WTC11 (cell line): ENCODE measurements at regions not wholly inside any gene's neighbourhood (a gene's known extent, or its start where the extent isn't known, plus 50 kb on each side); places are given as distances from the start of the nearest gene placed in this dataset.

Source experiments
- ATAC-seq: fragments of 200-7000 bp; cut with Tn5 transposase; 2 replicates; pipeline ENCODE4 v1.10.0; 2021; ENCODE audit warnings: mild to moderate bottlenecking, moderate library complexity
- CTCF ChIA-PET: fragments of 300-600 bp; sonication (Branson Sonifier 250); formaldehyde crosslinking; loops from one replicate; lab custom pipeline; 2021; ENCODE audit warnings: antibody characterized with exemption; lab: Charles Lee
- POLR2A ChIA-PET: fragments of 350-600 bp; sonication (Branson Sonifier 250); formaldehyde crosslinking; loops from one replicate; lab custom pipeline; 2021; ENCODE audit warnings: antibody characterized with exemption; lab: Charles Lee
- DNase-seq: peaks from one replicate; pipeline ENCODE4 v3.0.0; 2021; ENCODE audit warnings: low spot score
- H3K27ac Mint-ChIP-seq: 2 replicates; pipeline ENCODE4 v1.8.0; 2021; ENCODE audit warnings: mixed read lengths
- H3K27me3 Mint-ChIP-seq: 2 replicates; pipeline ENCODE4 v1.8.0; 2021; ENCODE audit warnings: low read depth, mild to moderate bottlenecking, moderate library complexity, mixed read lengths
- H3K36me3 Mint-ChIP-seq: 2 replicates; pipeline ENCODE4 v1.8.0; 2021; ENCODE audit warnings: mixed read lengths
- H3K4me1 Mint-ChIP-seq: 2 replicates; pipeline ENCODE4 v1.8.0; 2022; ENCODE audit warnings: mixed read lengths
- H3K4me3 Mint-ChIP-seq: 2 replicates; pipeline ENCODE4 v1.8.0; 2021; ENCODE audit warnings: mild to moderate bottlenecking, moderate library complexity, mixed read lengths
- H3K9me3 Mint-ChIP-seq: 2 replicates; pipeline ENCODE4 v1.8.0; 2021; ENCODE audit warnings: mixed read lengths
- CREB1 ChIP-seq: sonication (generic); formaldehyde crosslinking; IDR thresholded peaks from 2 replicates; pipeline ENCODE4 v1.8.0; 2023; ENCODE audit warnings: mild to moderate bottlenecking, missing genetic modification reagents
- ELF4 ChIP-seq: sonication (generic); formaldehyde crosslinking; IDR thresholded peaks from 2 replicates; pipeline ENCODE4 v1.8.1; 2022; ENCODE audit warnings: low read depth, mild to moderate bottlenecking, moderate library complexity, missing genetic modification reagents
- HMGA2 ChIP-seq: fragments of 250-450 bp; sonication (Bioruptor Pico); IDR thresholded peaks from 2 replicates; pipeline ENCODE4 v1.4.0; 2021; ENCODE audit warnings: mild to moderate bottlenecking, moderate library complexity
- MYBL2 ChIP-seq: sonication (generic); formaldehyde crosslinking; IDR thresholded peaks from 2 replicates; pipeline ENCODE4 v1.8.1; 2023; ENCODE audit warnings: mild to moderate bottlenecking, moderate library complexity, missing genetic modification reagents
- NR1H2 ChIP-seq: sonication (generic); formaldehyde crosslinking; IDR thresholded peaks from 2 replicates; pipeline ENCODE4 v1.9.0; 2021; ENCODE audit warnings: mild to moderate bottlenecking, moderate library complexity, missing genetic modification reagents
- RELA ChIP-seq: sonication (generic); formaldehyde crosslinking; IDR thresholded peaks from 2 replicates; pipeline ENCODE4 v1.8.1; 2022; ENCODE audit warnings: missing genetic modification reagents, mild to moderate bottlenecking, borderline replicate concordance
- TEAD1 ChIP-seq: sonication (generic); formaldehyde crosslinking; IDR thresholded peaks from 2 replicates; pipeline ENCODE4 v1.8.0; 2022; ENCODE audit warnings: mild to moderate bottlenecking, missing genetic modification reagents
- ZNF138 ChIP-seq: sonication (generic); formaldehyde crosslinking; conservative IDR thresholded peaks from 2 replicates; pipeline ENCODE4 v1.8.1; 2022; ENCODE audit warnings: mild to moderate bottlenecking, moderate library complexity, missing genetic modification reagents
- ZNF232 ChIP-seq: sonication (generic); formaldehyde crosslinking; IDR thresholded peaks from 2 replicates; pipeline ENCODE4 v1.8.0; 2022; ENCODE audit warnings: mild to moderate bottlenecking, missing genetic modification reagents
- ZNF317 ChIP-seq: sonication (generic); formaldehyde crosslinking; IDR thresholded peaks from 2 replicates; pipeline ENCODE4 v1.8.1; 2023; ENCODE audit warnings: low read depth, mild to moderate bottlenecking, moderate library complexity, missing genetic modification reagents, borderline replicate concordance
- ZNF416 ChIP-seq: fragments of 250-450 bp; sonication (Bioruptor Pico); IDR thresholded peaks from 2 replicates; pipeline ENCODE4 v1.9.0; 2021; ENCODE audit warnings: mild to moderate bottlenecking, inconsistent platforms
- ZNF671 ChIP-seq: fragments of 250-450 bp; sonication (Bioruptor Pico); IDR thresholded peaks from 2 replicates; pipeline ENCODE4 v1.8.0; 2021; ENCODE audit warnings: mild to moderate bottlenecking
- TF ChIP-seq, protein P1 (sequence below): sonication (generic); formaldehyde crosslinking; IDR thresholded peaks from 2 replicates; pipeline ENCODE4 v1.8.1; 2022; ENCODE audit warnings: mild to moderate bottlenecking, moderate library complexity, missing genetic modification reagents
- TF ChIP-seq, protein P2 (sequence below): sonication (generic); formaldehyde crosslinking; IDR thresholded peaks from 2 replicates; pipeline ENCODE4 v1.8.1; 2023; ENCODE audit warnings: mild to moderate bottlenecking, missing genetic modification reagents
- TF ChIP-seq, protein P3 (sequence below): sonication (generic); formaldehyde crosslinking; IDR thresholded peaks from 2 replicates; pipeline ENCODE4 v1.8.1; 2023; ENCODE audit warnings: mild to moderate bottlenecking, missing genetic modification reagents
- TF ChIP-seq, protein P4 (sequence below): sonication (generic); formaldehyde crosslinking; IDR thresholded peaks from 2 replicates; pipeline ENCODE4 v1.8.0; 2023; ENCODE audit warnings: mild to moderate bottlenecking, missing genetic modification reagents
- TF ChIP-seq, protein P5 (sequence below): sonication (generic); formaldehyde crosslinking; IDR thresholded peaks from 2 replicates; pipeline ENCODE4 v1.8.0; 2022; ENCODE audit warnings: mild to moderate bottlenecking, missing genetic modification reagents
- TF ChIP-seq, protein P6 (sequence below): fragments of 200-600 bp; IDR thresholded peaks from 2 replicates; pipeline ENCODE4 v1.8.0; 2022; ENCODE audit warnings: antibody characterized with exemption

DNA sequence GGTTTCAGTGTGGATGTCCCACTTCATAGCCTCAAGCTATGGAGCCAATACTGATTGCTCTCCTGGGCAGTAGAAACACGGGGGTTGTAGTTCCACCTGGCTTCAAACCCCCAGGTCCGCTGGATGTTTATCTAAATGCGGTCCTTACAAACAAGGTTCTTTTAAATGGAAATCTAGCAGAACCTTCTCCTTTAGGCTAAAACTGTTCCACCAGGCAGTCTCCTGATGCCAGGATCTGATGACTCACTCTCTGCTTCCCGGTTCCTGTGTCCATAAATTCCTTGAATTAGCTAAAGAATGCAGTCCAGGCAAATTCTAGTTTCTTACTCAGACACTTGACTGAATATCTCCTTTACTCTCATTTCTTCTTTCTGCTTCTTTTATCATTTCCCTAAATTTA lies 108.4 kb upstream of the FAM3C start:
- peaks cover 63% of the 10 kb centered on the region for H3K36me3 Mint-ChIP-seq
- peaks cover 19% of the 10 kb centered on the region for H3K4me1 Mint-ChIP-seq
- no peak overlapping the region; the same call in 1 of the 2 replicates for H3K27ac Mint-ChIP-seq
- no peak overlapping the region for H3K4me3 Mint-ChIP-seq
- H3K9me3 Mint-ChIP-seq: peaks cover 68% of the 10 kb centered on the region
- TF ChIP-seq ZNF317: no peak
- TF ChIP-seq ZNF416: no peak
- no peak for TF ChIP-seq ZNF671 (CRISPR knock-in tag)
- no peak for TF ChIP-seq MYBL2
- TF ChIP-seq, protein P1, sequence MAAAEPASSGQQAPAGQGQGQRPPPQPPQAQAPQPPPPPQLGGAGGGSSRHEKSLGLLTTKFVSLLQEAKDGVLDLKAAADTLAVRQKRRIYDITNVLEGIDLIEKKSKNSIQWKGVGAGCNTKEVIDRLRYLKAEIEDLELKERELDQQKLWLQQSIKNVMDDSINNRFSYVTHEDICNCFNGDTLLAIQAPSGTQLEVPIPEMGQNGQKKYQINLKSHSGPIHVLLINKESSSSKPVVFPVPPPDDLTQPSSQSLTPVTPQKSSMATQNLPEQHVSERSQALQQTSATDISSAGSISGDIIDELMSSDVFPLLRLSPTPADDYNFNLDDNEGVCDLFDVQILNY (CRISPR knock-in tag): no peak
- TF ChIP-seq, protein P2, sequence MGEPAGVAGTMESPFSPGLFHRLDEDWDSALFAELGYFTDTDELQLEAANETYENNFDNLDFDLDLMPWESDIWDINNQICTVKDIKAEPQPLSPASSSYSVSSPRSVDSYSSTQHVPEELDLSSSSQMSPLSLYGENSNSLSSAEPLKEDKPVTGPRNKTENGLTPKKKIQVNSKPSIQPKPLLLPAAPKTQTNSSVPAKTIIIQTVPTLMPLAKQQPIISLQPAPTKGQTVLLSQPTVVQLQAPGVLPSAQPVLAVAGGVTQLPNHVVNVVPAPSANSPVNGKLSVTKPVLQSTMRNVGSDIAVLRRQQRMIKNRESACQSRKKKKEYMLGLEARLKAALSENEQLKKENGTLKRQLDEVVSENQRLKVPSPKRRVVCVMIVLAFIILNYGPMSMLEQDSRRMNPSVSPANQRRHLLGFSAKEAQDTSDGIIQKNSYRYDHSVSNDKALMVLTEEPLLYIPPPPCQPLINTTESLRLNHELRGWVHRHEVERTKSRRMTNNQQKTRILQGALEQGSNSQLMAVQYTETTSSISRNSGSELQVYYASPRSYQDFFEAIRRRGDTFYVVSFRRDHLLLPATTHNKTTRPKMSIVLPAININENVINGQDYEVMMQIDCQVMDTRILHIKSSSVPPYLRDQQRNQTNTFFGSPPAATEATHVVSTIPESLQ (CRISPR knock-in tag): no peak
- no peak for TF ChIP-seq ZNF138
- TF ChIP-seq, protein P3, sequence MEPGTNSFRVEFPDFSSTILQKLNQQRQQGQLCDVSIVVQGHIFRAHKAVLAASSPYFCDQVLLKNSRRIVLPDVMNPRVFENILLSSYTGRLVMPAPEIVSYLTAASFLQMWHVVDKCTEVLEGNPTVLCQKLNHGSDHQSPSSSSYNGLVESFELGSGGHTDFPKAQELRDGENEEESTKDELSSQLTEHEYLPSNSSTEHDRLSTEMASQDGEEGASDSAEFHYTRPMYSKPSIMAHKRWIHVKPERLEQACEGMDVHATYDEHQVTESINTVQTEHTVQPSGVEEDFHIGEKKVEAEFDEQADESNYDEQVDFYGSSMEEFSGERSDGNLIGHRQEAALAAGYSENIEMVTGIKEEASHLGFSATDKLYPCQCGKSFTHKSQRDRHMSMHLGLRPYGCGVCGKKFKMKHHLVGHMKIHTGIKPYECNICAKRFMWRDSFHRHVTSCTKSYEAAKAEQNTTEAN (CRISPR knock-in tag): no peak
- no peak for TF ChIP-seq HMGA2 (CRISPR knock-in tag)
- no peak for TF ChIP-seq CREB1 (CRISPR knock-in tag)
- no peak for TF ChIP-seq ELF4 (CRISPR knock-in tag)
- TF ChIP-seq NR1H2 (CRISPR knock-in tag): no peak
- TF ChIP-seq, protein P4, sequence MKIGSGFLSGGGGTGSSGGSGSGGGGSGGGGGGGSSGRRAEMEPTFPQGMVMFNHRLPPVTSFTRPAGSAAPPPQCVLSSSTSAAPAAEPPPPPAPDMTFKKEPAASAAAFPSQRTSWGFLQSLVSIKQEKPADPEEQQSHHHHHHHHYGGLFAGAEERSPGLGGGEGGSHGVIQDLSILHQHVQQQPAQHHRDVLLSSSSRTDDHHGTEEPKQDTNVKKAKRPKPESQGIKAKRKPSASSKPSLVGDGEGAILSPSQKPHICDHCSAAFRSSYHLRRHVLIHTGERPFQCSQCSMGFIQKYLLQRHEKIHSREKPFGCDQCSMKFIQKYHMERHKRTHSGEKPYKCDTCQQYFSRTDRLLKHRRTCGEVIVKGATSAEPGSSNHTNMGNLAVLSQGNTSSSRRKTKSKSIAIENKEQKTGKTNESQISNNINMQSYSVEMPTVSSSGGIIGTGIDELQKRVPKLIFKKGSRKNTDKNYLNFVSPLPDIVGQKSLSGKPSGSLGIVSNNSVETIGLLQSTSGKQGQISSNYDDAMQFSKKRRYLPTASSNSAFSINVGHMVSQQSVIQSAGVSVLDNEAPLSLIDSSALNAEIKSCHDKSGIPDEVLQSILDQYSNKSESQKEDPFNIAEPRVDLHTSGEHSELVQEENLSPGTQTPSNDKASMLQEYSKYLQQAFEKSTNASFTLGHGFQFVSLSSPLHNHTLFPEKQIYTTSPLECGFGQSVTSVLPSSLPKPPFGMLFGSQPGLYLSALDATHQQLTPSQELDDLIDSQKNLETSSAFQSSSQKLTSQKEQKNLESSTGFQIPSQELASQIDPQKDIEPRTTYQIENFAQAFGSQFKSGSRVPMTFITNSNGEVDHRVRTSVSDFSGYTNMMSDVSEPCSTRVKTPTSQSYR (CRISPR knock-in tag): no peak
- TF ChIP-seq RELA (CRISPR knock-in tag): no peak
- TF ChIP-seq TEAD1 (CRISPR knock-in tag): no peak
- no peak for TF ChIP-seq ZNF232 (CRISPR knock-in tag)
- TF ChIP-seq, protein P5, sequence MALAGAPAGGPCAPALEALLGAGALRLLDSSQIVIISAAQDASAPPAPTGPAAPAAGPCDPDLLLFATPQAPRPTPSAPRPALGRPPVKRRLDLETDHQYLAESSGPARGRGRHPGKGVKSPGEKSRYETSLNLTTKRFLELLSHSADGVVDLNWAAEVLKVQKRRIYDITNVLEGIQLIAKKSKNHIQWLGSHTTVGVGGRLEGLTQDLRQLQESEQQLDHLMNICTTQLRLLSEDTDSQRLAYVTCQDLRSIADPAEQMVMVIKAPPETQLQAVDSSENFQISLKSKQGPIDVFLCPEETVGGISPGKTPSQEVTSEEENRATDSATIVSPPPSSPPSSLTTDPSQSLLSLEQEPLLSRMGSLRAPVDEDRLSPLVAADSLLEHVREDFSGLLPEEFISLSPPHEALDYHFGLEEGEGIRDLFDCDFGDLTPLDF: no peak
- TF ChIP-seq, protein P6, sequence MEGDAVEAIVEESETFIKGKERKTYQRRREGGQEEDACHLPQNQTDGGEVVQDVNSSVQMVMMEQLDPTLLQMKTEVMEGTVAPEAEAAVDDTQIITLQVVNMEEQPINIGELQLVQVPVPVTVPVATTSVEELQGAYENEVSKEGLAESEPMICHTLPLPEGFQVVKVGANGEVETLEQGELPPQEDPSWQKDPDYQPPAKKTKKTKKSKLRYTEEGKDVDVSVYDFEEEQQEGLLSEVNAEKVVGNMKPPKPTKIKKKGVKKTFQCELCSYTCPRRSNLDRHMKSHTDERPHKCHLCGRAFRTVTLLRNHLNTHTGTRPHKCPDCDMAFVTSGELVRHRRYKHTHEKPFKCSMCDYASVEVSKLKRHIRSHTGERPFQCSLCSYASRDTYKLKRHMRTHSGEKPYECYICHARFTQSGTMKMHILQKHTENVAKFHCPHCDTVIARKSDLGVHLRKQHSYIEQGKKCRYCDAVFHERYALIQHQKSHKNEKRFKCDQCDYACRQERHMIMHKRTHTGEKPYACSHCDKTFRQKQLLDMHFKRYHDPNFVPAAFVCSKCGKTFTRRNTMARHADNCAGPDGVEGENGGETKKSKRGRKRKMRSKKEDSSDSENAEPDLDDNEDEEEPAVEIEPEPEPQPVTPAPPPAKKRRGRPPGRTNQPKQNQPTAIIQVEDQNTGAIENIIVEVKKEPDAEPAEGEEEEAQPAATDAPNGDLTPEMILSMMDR: no peak
- H3K27me3 Mint-ChIP-seq: no peaks in the 10 kb centered on the region; the same call in 1 of the 2 replicates
- ATAC-seq: peak; percentile 48; the same call in 1 of the 2 replicates
- ChIA-PET POLR2A (no interaction called here), CTCF (no interaction called here)
- no peak for DNase-seq
